NT2/D1 (cell line): ENCODE measurements at regions not wholly inside any gene's neighbourhood (a gene's known extent, or its start where the extent isn't known, plus 50 kb on each side); places are given as distances from the start of the nearest gene placed in this dataset.

ENCODE experiments used
- YY1 ChIP-seq: IDR thresholded peaks from 2 replicates; pipeline ENCODE4 v1.6.1; 2011; ENCODE audit not compliant: insufficient read length, insufficient read depth
- ZNF274 ChIP-seq: IDR thresholded peaks from 2 replicates; pipeline ENCODE4 v1.6.1; 2011; ENCODE audit warnings: mild to moderate bottlenecking, low read depth, low read length

GRCh38 chr22:27603111-27603799 lies 198.3 kb downstream of the MN1 start:
- TF ChIP-seq ZNF274 (no peak), YY1 (no peak)
